AG10803 (cell line): ENCODE measurements at regions not wholly inside any gene's neighbourhood (a gene's known extent, or its start where the extent isn't known, plus 50 kb on each side); places are given as distances from the start of the nearest gene placed in this dataset.
A peak's percentile ranks its signal among the peaks of the same experiment; 100 is the strongest.

Experiments used
- DNase-seq: peaks from one replicate; pipeline ENCODE4 v3.0.0; 2010; ENCODE audit warnings: low read depth
- H3K4me3 ChIP-seq: 2 replicates; pipeline ENCODE4 v1.5.1; 2011; ENCODE audit warnings: mild to moderate bottlenecking, low read length, control low read depth
- CTCF ChIP-seq: conservative IDR thresholded peaks from 2 replicates; pipeline ENCODE4 v1.5.1; 2011; ENCODE audit warnings: mild to moderate bottlenecking, low read length, control low read depth, inconsistent platforms

- TF ChIP-seq CTCF = no peak
- H3K4me3 ChIP-seq = no peak overlapping the region
- no peak for DNase-seq
These were observed 218.2 kb downstream of the PSAT1 start for GRCh38 chr9:78515108-78515507.

- DNase-seq = no peak
- no peak for TF ChIP-seq CTCF
- no peak overlapping the region for H3K4me3 ChIP-seq
These were observed 222.9 kb downstream of the PSAT1 start for GRCh38 chr9:78519786-78520185.

GRCh38 chr9:78521680-78522079 is 224.8 kb downstream of the PSAT1 start:
- DNase-seq = no peak
- no peak for TF ChIP-seq CTCF
- H3K4me3 ChIP-seq = no peak overlapping the region

GRCh38 chr9:78525986-78526560 is 229.1 kb downstream of the PSAT1 start:
- no peak for DNase-seq
- no peak overlapping the region for H3K4me3 ChIP-seq
- TF ChIP-seq CTCF = no peak

GRCh38 chr9:78533500-78533899 is 236.6 kb downstream of the PSAT1 start:
- TF ChIP-seq CTCF = no peak
- H3K4me3 ChIP-seq = no peak overlapping the region
- DNase-seq = peak; percentile 17

- TF ChIP-seq CTCF = no peak
- DNase-seq = no peak
- H3K4me3 ChIP-seq = no peak overlapping the region
These were observed 242.3 kb downstream of the PSAT1 start for GRCh38 chr9:78539188-78539587.

- no peak overlapping the region for H3K4me3 ChIP-seq
- DNase-seq = peak; percentile 88
- no peak for TF ChIP-seq CTCF
These were observed 243.0 kb downstream of the PSAT1 start for GRCh38 chr9:78539904-78540303.
